ENCODE measurements at regions not wholly inside any gene's neighbourhood (a gene's known extent, or its start where the extent isn't known, plus 50 kb on each side); places are given as distances from the start of the nearest gene placed in this dataset.
"Not testable (repeated sequence)": the region's sequence is repeated elsewhere in the genome, so short reads cannot be mapped to it uniquely, and the experiment has no call there.

GRCh38 chr21:25220169-25220568, 387.1 kb downstream of the MRPL39 start:
- no peak for DNase-seq

GRCh38 chr21:25215698-25216384, 391.4 kb downstream of the MRPL39 start:
- no peak for DNase-seq

- DNase-seq: no peak
These were observed 392.6 kb downstream of the MRPL39 start for GRCh38 chr21:25214676-25215075.

- DNase-seq: no peak
These were observed 407.3 kb downstream of the MRPL39 start for GRCh38 chr21:25199944-25200343.

- DNase-seq: no peak
These were observed 416.1 kb downstream of the MRPL39 start for GRCh38 chr21:25191141-25191540.

- no peak for DNase-seq
These were observed 417.8 kb downstream of the MRPL39 start for GRCh38 chr21:25189497-25189896.

GRCh38 chr21:25188677-25189079, 418.6 kb downstream of the MRPL39 start:
- no peak for DNase-seq

- no peak for DNase-seq
These were observed 421.0 kb downstream of the MRPL39 start for GRCh38 chr21:25186273-25186672.

- DNase-seq: no peak
These were observed 423.7 kb downstream of the MRPL39 start for GRCh38 chr21:25183577-25183976.

- DNase-seq: not testable (repeated sequence)
These were observed 425.6 kb downstream of the MRPL39 start for GRCh38 chr21:25181690-25182089.

- DNase-seq: peak; percentile 91
These were observed 428.2 kb downstream of the MRPL39 start for GRCh38 chr21:25179116-25179515.

GRCh38 chr21:25176637-25177412, 430.5 kb downstream of the MRPL39 start:
- no peak for DNase-seq

- no peak for DNase-seq
These were observed 431.3 kb downstream of the MRPL39 start for GRCh38 chr21:25175938-25176337.

GRCh38 chr21:25171438-25171837, 435.8 kb downstream of the MRPL39 start:
- DNase-seq: peak; percentile 99

- DNase-seq: peak; percentile 19
These were observed 436.6 kb downstream of the MRPL39 start for GRCh38 chr21:25170681-25171080.

- no peak for DNase-seq
These were observed 437.9 kb downstream of the MRPL39 start for GRCh38 chr21:25169370-25169769.

GRCh38 chr21:25166904-25167303, 440.4 kb downstream of the MRPL39 start:
- DNase-seq: not testable (repeated sequence)

- no peak for DNase-seq
These were observed 445.7 kb downstream of the MRPL39 start for GRCh38 chr21:25161571-25161970.

- not testable (repeated sequence) for DNase-seq
These were observed 452.3 kb downstream of the MRPL39 start for GRCh38 chr21:25155020-25155419.

GRCh38 chr21:25149022-25149421, 458.3 kb downstream of the MRPL39 start:
- DNase-seq: no peak

GRCh38 chr21:25139414-25139813, 467.9 kb downstream of the MRPL39 start:
- DNase-seq: no peak

GRCh38 chr21:25133939-25134338, 473.3 kb downstream of the MRPL39 start:
- DNase-seq: no peak

GRCh38 chr21:25127811-25128210, 479.5 kb downstream of the MRPL39 start:
- DNase-seq: no peak

GRCh38 chr21:25127007-25127406, 480.3 kb downstream of the MRPL39 start:
- no peak for DNase-seq

All from GF-D8 (cell line).